ENCODE measurements at regions not wholly inside any gene's neighbourhood (a gene's known extent, or its start where the extent isn't known, plus 50 kb on each side); places are given as distances from the start of the nearest gene placed in this dataset.

DNA sequence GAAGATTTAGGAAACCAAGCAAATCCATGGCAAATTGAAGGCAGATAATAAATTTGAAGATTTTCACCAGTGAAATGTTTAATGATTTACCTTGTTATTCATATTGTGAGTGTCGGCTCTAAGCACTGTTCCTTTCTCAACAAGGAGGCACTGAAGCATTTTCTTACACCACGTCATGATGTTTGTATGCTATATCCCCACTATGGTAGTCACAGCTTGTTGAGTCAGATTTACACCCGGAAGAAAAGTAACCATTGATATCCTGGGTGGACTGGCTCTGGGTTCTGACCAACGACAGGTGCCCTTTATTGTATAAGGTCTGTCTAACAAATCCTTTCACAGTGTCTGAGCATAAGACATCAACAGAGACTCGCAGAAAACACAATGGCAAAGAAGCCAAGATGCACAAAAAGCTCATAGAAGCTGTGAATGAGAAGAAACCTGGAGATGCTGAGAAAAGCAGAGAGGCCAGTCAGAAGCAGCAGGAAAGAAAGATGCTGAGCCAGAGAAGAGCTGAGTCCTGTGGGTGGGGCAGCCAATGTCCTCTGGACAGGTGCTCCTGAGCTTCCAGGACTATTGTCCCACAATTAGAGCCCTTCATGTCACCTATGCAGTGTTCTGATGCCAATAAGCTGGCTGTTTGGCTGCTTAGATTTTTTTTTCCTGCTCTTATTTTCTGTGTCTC, 49.7 kb upstream of the ARHGAP5 start:
- ATAC-seq (peak; percentile 88 to 91), DNase-seq (ENCODE audit: low read depth in 1 of 2, low spot score in 1 of 2) (peak; percentile 32 to 66), FAIRE-seq (peak; percentile 72)
- no peak for TF ChIP-seq NR3C1 (IDR thresholded peaks at IDR 0.05)
- no peak for TF ChIP-seq FOSL2 (IDR thresholded peaks at IDR 0.05)
- TF ChIP-seq FOSL2 (CRISPR knock-in tag; IDR thresholded peaks at IDR 0.05) = 0 out of 2 replicates have a peak, but pooled peaks have one; percentile 8
- H3K4me3 ChIP-seq = no peak overlapping the region
- WGBS (ENCODE audit: missing lambda C conversion rate) = 17% methylated on average over 5 of the region's 5 CpGs
- CTCF ChIA-PET = interaction anchor here (0.8 to 1.4 kb wide), 4 partner anchors 16 to 92 kb away, joined by 3 to 4 read pairs (median 3); no protein-coding TSS in a partner anchor
- POLR2A ChIA-PET = interaction anchor here (0.6 to 1.0 kb wide), 2 partner anchors 17 to 49 kb away, joined by 3 to 4 read pairs; no protein-coding TSS in a partner anchor
- H3K4me2 ChIP-seq = peak overlapping the region; percentile 37
- H3K4me1 ChIP-seq = peaks cover 16% of the 10 kb centered on the region
- H3K27ac ChIP-seq = peak overlapping the region; percentile 53 to 58; a peak in 5 of 6 replicates
- peaks cover 11% of the 10 kb centered on the region; the same call in 1 of the 3 replicates for H3K9me3 ChIP-seq
